H9 (cell line): ENCODE measurements at regions not wholly inside any gene's neighbourhood (a gene's known extent, or its start where the extent isn't known, plus 50 kb on each side); places are given as distances from the start of the nearest gene placed in this dataset.

Experiments used
- DNase-seq: peaks from one replicate; pipeline ENCODE4 v3.0.0-alpha.2; 2017
- H2AFZ ChIP-seq: one replicate; pipeline ENCODE4 v1.6.1; 2013; ENCODE audit warnings: mild to moderate bottlenecking, low read length, control low read depth, moderate library complexity
- H2AK5ac ChIP-seq: 2 replicates; pipeline ENCODE4 v1.6.1; 2013; ENCODE audit warnings: low read length, control low read depth, mixed read lengths; ENCODE audit not compliant: insufficient read length
- H2BK120ac ChIP-seq: one replicate; pipeline ENCODE4 v1.6.1; 2013; ENCODE audit warnings: low read depth, mild to moderate bottlenecking, low read length, control low read depth, inconsistent platforms; ENCODE audit not compliant: poor library complexity, severe bottlenecking
- H2BK12ac ChIP-seq: 2 replicates; pipeline ENCODE4 v1.6.1; 2013; ENCODE audit warnings: low read length, control low read depth, mixed read lengths, low read depth; ENCODE audit not compliant: insufficient read length
- H2BK15ac ChIP-seq: 2 replicates; pipeline ENCODE4 v1.6.1; 2013; ENCODE audit warnings: low read depth, low read length, control low read depth
- H2BK20ac ChIP-seq: one replicate; pipeline ENCODE4 v1.6.1; 2013; ENCODE audit warnings: low read depth, mild to moderate bottlenecking, low read length, control low read depth, inconsistent platforms; ENCODE audit not compliant: poor library complexity, severe bottlenecking
- H2BK5ac ChIP-seq: 2 replicates; pipeline ENCODE4 v1.6.1; 2013; ENCODE audit warnings: low read length, control low read depth, mixed read lengths; ENCODE audit not compliant: insufficient read length
- H3K14ac ChIP-seq: 2 replicates; pipeline ENCODE4 v1.6.1; 2013; ENCODE audit warnings: low read length, control low read depth; ENCODE audit not compliant: insufficient read depth
- H3K18ac ChIP-seq: 2 replicates; pipeline ENCODE4 v1.6.1; 2013; ENCODE audit warnings: low read depth, mild to moderate bottlenecking, mixed read lengths, low read length, control low read depth; ENCODE audit not compliant: insufficient read length
- H3K23ac ChIP-seq: 2 replicates; pipeline ENCODE4 v1.6.1; 2013; ENCODE audit warnings: low read length, control low read depth, mixed read lengths, low read depth; ENCODE audit not compliant: insufficient read length
- H3K23me2 ChIP-seq: 2 replicates; pipeline ENCODE4 v1.6.1; 2013; ENCODE audit warnings: low read depth, mild to moderate bottlenecking, mixed read lengths, low read length, control low read depth; ENCODE audit not compliant: insufficient read length, poor library complexity, severe bottlenecking
- H3K27ac ChIP-seq: 2 replicates; pipeline ENCODE4 v1.5.1; 2013; ENCODE audit warnings: low read length, control low read depth, mixed read lengths, low read depth; ENCODE audit not compliant: insufficient read length
- H3K27me3 ChIP-seq: 2 replicates; pipeline ENCODE4 v1.6.1; 2013; ENCODE audit warnings: low read length, control low read depth, inconsistent platforms; ENCODE audit not compliant: insufficient read depth
- H3K4ac ChIP-seq: 2 replicates; pipeline ENCODE4 v1.6.1; 2013; ENCODE audit warnings: low read depth, mild to moderate bottlenecking, control low read depth, inconsistent platforms, low read length, moderate library complexity
- H3K4me1 ChIP-seq: 2 replicates; pipeline ENCODE4 v1.6.1; 2013; ENCODE audit warnings: low read length, control low read depth, inconsistent platforms; ENCODE audit not compliant: insufficient read depth
- H3K4me2 ChIP-seq: 2 replicates; pipeline ENCODE4 v1.6.1; 2013; ENCODE audit warnings: low read length, control low read depth, mixed read lengths; ENCODE audit not compliant: insufficient read length, insufficient read depth
- H3K56ac ChIP-seq: 2 replicates; pipeline ENCODE4 v1.6.1; 2013; ENCODE audit warnings: low read depth, mild to moderate bottlenecking, mixed read lengths, low read length, control low read depth; ENCODE audit not compliant: insufficient read length
- H3K79me1 ChIP-seq: 2 replicates; pipeline ENCODE4 v1.6.1; 2013; ENCODE audit warnings: low read depth, mild to moderate bottlenecking, moderate library complexity, low read length, control low read depth, inconsistent platforms; ENCODE audit not compliant: insufficient read depth, poor library complexity, severe bottlenecking
- H3K79me2 ChIP-seq: 2 replicates; pipeline ENCODE4 v1.6.1; 2013; ENCODE audit warnings: low read length, control low read depth, inconsistent platforms; ENCODE audit not compliant: insufficient read depth
- H3K9ac ChIP-seq: 2 replicates; pipeline ENCODE4 v1.6.1; 2013; ENCODE audit warnings: low read length, control low read depth, mixed read lengths; ENCODE audit not compliant: insufficient read length; ENCODE audit errors: extremely low read depth
- H3K9me3 ChIP-seq: one replicate; pipeline ENCODE4 v1.6.1; 2013; ENCODE audit warnings: low read depth, low read length, inconsistent platforms; ENCODE audit not compliant: control insufficient read depth
- H3T11ph ChIP-seq: one replicate; pipeline ENCODE4 v1.6.1; 2013; ENCODE audit warnings: mild to moderate bottlenecking, low read length, control low read depth, inconsistent platforms
- H4K20me1 ChIP-seq: one replicate; pipeline ENCODE4 v1.6.1; 2013; ENCODE audit not compliant: control insufficient read depth, insufficient read length, insufficient read depth
- H4K5ac ChIP-seq: 2 replicates; pipeline ENCODE4 v1.6.1; 2013; ENCODE audit warnings: low read depth, mild to moderate bottlenecking, mixed read lengths, low read length, control low read depth; ENCODE audit not compliant: insufficient read length
- H4K8ac ChIP-seq: replicated peaks from 2 replicates; pipeline ENCODE4 v1.6.1; 2013; ENCODE audit warnings: low read length, control low read depth, mixed read lengths, low read depth; ENCODE audit not compliant: insufficient read length
- H4K91ac ChIP-seq: 2 replicates; pipeline ENCODE4 v1.6.1; 2013; ENCODE audit warnings: low read depth, mild to moderate bottlenecking, moderate library complexity, mixed read lengths, low read length, control low read depth; ENCODE audit not compliant: insufficient read length
- H3K27ac Mint-ChIP-seq, 3 experiments: 2 replicates in 2 of 3; 3 replicates in 1 of 3; pipeline ENCODE4 v1.8.0; 2020 to 2021; ENCODE audit warnings: mixed read lengths in 3 of 3, mild to moderate bottlenecking in 1 of 3, moderate library complexity in 1 of 3
- H3K27me3 Mint-ChIP-seq: 2 replicates; pipeline ENCODE4 v1.8.0; 2021; ENCODE audit warnings: low read depth, mild to moderate bottlenecking, moderate library complexity, mixed read lengths
- H3K36me3 Mint-ChIP-seq, 3 experiments: 2 replicates in 2 of 3; 3 replicates in 1 of 3; pipeline ENCODE4 v1.8.0; 2020 to 2021; ENCODE audit warnings: low read depth in 3 of 3, mixed read lengths in 3 of 3; ENCODE audit not compliant: insufficient read depth in 1 of 3
- H3K4me1 Mint-ChIP-seq, 2 experiments: 2 replicates each; pipeline ENCODE4 v1.8.0; 2020; ENCODE audit warnings: mixed read lengths in 2 of 2
- H3K4me3 Mint-ChIP-seq, 2 experiments: 2 replicates in 1 of 2; 3 replicates in 1 of 2; pipeline ENCODE4 v1.8.0; 2020 to 2021; ENCODE audit warnings: mild to moderate bottlenecking in 2 of 2, mixed read lengths in 2 of 2, moderate library complexity in 1 of 2
- H3K9me3 Mint-ChIP-seq, 2 experiments: 2 replicates in 1 of 2; 3 replicates in 1 of 2; pipeline ENCODE4 v1.8.0; 2020; ENCODE audit warnings: mild to moderate bottlenecking in 2 of 2, mixed read lengths in 2 of 2, moderate library complexity in 1 of 2
- CTCF ChIP-seq: fragments of 200-600 bp; sonication (generic); conservative IDR thresholded peaks from 3 replicates; pipeline ENCODE4 v1.8.0; 2021; ENCODE audit warnings: antibody characterized with exemption, mild to moderate bottlenecking
- WGBS: extraction: QIAGEN DNeasy Blood & Tissue Kit; methylation state at CpG from one replicate; pipeline ENCODE4 v1.1.7; 2013; ENCODE audit warnings: missing lambda C conversion rate, low lambda C conversion rate, mixed read lengths; ENCODE audit not compliant: insufficient read length; ENCODE audit errors: extremely low coverage; 5-methylcytosine and 5-hydroxymethylcytosine counted together

- H2BK12ac ChIP-seq = no peak overlapping the region
- no peak overlapping the region for H2BK120ac ChIP-seq
- no peak overlapping the region for H2BK20ac ChIP-seq
- no peak overlapping the region for H3K18ac ChIP-seq
- H3K27ac ChIP-seq = no peak overlapping the region
- no peak overlapping the region for H3K27ac Mint-ChIP-seq
- no peaks in the 10 kb centered on the region for H3K9me3 ChIP-seq
- H4K91ac ChIP-seq = no peak overlapping the region
- no peak overlapping the region for H4K5ac ChIP-seq
- H2BK15ac ChIP-seq = no peak overlapping the region
- H3K9ac ChIP-seq = no peak overlapping the region
- no peak overlapping the region for H2AFZ ChIP-seq
- no peak overlapping the region for H3K4me3 Mint-ChIP-seq
- no peaks in the 10 kb centered on the region for H3K4me1 ChIP-seq
- H3K27me3 ChIP-seq = no peaks in the 10 kb centered on the region
- no CpG with 5 or more reads among the region's 4 CpGs for WGBS
- H3K36me3 Mint-ChIP-seq = peaks cover 5 to 20% (median 14%) of the 10 kb centered on the region in 3 experiments; a peak in 5 of 7 replicates
- H3K9me3 Mint-ChIP-seq = peaks cover 22 to 32% of the 10 kb centered on the region in 2 experiments
- H3K4me1 Mint-ChIP-seq = peaks cover 6 to 7% of the 10 kb centered on the region in 2 experiments; a peak in 3 of 4 replicates
- no peak overlapping the region for H3K14ac ChIP-seq
- no peak overlapping the region for H3K23ac ChIP-seq
- no peaks in the 10 kb centered on the region for H3K23me2 ChIP-seq
- DNase-seq = peak; percentile 82
- H3K4me2 ChIP-seq = no peak overlapping the region
- H2AK5ac ChIP-seq = no peak overlapping the region
- no peak overlapping the region for H3T11ph ChIP-seq
- no peaks in the 10 kb centered on the region for H3K79me2 ChIP-seq
- no peak overlapping the region for H3K4ac ChIP-seq
- H3K79me1 ChIP-seq = no peaks in the 10 kb centered on the region
- no peak overlapping the region for H3K56ac ChIP-seq
- peak; percentile 99 for TF ChIP-seq CTCF
- H2BK5ac ChIP-seq = no peak overlapping the region
- no peaks in the 10 kb centered on the region; the same call in 1 of the 2 replicates for H3K27me3 Mint-ChIP-seq
- H4K8ac ChIP-seq = no peak overlapping the region
- H4K20me1 ChIP-seq = no peaks in the 10 kb centered on the region
Observed at GRCh38 chr13:48769107-48769704, 115.5 kb downstream of the CYSLTR2 start.
